B cell (primary cell): ENCODE measurements at regions not wholly inside any gene's neighbourhood (a gene's known extent, or its start where the extent isn't known, plus 50 kb on each side); places are given as distances from the start of the nearest gene placed in this dataset.

ENCODE experiments used
- EZH2 ChIP-seq: IDR thresholded peaks from 2 replicates; pipeline ENCODE4 v1.6.1; 2012; ENCODE audit warnings: borderline replicate concordance, low read depth, mild to moderate bottlenecking, moderate library complexity, low read length; ENCODE audit not compliant: insufficient read depth, poor library complexity, severe bottlenecking
- TF ChIP-seq, protein P1 (sequence below): fragments of 200-600 bp; IDR thresholded peaks from one replicate; pipeline ENCODE4 v1.8.0; 2022; ENCODE audit warnings: antibody characterized with exemption, mild to moderate bottlenecking

DNA sequence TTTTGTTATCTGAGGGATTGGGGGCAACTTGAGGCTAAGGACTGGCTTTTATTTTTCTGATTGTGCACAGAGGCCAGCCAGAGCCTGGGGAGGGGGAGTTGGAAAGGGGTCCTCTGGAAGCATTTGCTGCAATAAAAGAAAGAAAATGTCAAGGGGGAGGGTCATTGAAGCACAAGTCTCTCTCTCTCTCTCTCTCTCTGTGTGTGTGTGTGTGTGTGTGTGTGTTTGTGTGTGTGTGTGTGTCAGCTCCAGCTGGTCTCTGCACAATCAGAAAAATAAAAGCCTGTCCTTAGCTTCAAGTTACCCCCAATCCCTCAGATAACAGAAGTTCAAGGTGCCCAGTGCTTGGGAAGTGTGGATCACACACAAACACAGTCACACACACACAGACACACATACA lies 52.1 kb upstream of the CCDC174 start:
- TF ChIP-seq, protein P1, sequence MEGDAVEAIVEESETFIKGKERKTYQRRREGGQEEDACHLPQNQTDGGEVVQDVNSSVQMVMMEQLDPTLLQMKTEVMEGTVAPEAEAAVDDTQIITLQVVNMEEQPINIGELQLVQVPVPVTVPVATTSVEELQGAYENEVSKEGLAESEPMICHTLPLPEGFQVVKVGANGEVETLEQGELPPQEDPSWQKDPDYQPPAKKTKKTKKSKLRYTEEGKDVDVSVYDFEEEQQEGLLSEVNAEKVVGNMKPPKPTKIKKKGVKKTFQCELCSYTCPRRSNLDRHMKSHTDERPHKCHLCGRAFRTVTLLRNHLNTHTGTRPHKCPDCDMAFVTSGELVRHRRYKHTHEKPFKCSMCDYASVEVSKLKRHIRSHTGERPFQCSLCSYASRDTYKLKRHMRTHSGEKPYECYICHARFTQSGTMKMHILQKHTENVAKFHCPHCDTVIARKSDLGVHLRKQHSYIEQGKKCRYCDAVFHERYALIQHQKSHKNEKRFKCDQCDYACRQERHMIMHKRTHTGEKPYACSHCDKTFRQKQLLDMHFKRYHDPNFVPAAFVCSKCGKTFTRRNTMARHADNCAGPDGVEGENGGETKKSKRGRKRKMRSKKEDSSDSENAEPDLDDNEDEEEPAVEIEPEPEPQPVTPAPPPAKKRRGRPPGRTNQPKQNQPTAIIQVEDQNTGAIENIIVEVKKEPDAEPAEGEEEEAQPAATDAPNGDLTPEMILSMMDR = no peak
- TF ChIP-seq EZH2 = no peak
